Stimulated activated CD8-positive, alpha-beta memory T cell treated with anti-CD3 and anti-CD28 coated beads, Interleukin-2, amount 100 ng/mL, for 1 hour (primary cell): ENCODE measurements at regions not wholly inside any gene's neighbourhood (a gene's known extent, or its start where the extent isn't known, plus 50 kb on each side); places are given as distances from the start of the nearest gene placed in this dataset.
"Not testable (repeated sequence)": the region's sequence is repeated elsewhere in the genome, so short reads cannot be mapped to it uniquely, and the experiment has no call there.

Experiments used
- DNase-seq, 2 donors: peaks; one replicate each; pipeline ENCODE4 v3.0.0-alpha.2; 2020; ENCODE audit warnings: low read depth in 2 of 2

DNA sequence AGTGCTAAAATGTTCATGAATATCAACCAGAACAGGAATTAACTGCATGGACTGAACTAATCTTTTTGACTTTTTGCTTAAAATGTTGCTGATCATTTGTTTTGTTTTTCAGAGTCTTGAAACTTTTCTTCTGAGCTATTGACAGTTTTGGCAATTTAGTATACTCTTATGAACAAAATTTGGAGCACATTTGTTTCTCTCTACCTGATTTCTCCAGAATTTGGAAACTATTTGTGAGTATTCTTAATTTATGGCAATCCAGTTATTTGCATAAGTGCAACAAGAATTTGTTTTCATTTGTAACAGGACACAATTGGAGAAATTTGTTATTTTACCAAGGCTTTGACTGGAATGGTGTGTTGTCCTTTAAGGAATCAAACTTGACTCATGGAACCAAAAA, 107.4 kb downstream of the RTP4 start:
- not testable (repeated sequence) for DNase-seq

DNA sequence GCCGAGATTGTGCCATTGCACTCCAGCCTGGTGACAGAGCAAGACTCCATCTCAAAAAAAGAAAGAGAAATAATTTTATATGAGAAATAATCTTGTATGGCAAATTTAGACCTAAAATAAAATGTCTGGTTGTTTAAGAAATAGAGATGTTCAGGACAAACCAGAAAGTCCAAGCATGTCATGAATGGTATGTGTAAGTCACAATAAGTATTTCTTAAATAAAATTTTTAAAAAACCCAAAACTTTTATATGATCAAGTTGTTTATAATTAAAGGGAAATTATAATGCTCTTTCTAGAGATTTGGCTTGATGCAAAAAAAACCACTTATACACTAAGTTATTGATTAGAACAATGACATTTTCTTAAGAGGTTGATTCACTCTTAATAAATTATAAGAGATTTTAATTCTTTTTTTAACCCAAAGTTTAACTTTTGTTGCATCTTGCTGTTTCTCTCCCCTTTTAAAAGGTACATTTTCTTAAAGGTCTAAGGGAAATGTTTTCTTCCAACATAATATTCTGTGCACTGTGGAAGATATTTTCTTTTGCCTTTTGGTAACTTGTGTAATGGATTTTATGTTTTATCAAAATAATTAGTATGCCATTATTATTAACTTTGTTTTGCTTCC, 105.7 kb downstream of the RTP4 start:
- no peak for DNase-seq

DNA sequence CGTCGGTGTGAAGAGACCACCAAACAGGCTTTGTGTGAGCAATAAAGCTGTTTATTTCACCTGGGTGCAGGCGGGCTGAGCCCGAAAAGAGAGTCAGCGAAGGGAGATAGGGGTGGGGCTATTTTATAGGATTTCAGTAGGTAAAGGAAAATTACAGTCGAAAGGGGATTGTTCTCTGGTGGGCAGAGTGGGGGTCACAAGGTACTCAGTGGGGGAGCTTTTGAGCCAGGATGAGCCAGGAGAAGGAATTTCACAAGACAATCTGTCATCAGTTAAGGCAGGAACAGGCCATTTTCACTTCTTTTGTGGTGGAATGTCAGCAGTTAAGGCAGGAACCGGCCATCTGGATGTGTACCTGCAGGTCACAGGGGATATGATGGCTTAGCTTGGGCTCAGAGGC, 98.1 kb downstream of the RTP4 start:
- not testable (repeated sequence) for DNase-seq

DNA sequence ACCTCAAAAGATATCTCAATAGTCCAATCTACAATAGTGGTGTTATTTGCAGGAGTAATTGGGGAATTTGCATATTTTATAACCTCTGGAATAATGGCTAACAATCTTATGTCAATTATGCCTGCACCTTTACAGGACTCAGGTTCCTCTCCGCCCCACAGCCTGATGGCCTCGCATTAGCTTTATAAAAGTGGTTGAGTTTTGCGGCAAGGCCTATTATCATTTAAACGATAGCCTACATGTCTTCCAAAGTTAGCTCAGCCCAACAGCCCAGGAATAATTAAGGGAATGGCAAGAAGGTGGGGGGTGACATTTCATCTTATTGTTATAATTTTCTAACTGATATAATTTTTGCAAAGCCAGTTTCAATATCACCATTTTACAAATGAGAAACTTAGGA, 97.3 kb downstream of the RTP4 start:
- DNase-seq = no peak

DNA sequence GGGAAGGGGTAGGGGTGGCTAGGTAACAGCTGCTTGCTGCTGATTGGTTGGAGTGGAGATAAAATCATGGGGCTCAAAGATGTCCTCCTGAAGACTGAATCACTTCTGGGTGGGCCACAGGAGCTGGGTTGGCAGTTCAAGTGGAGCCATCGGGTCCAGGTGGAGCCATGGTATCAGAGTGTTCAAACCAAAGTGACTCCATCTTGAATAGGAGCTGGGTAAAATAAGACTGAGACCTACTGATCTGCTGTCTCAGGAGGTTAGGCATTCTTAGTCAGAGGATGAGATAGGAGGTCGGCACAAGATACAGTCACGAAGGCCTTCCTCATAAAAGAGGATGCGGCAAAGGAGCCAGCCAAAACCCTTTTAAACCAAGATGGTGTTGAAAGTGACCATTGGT, 96.5 kb downstream of the RTP4 start:
- DNase-seq = no peak

DNA sequence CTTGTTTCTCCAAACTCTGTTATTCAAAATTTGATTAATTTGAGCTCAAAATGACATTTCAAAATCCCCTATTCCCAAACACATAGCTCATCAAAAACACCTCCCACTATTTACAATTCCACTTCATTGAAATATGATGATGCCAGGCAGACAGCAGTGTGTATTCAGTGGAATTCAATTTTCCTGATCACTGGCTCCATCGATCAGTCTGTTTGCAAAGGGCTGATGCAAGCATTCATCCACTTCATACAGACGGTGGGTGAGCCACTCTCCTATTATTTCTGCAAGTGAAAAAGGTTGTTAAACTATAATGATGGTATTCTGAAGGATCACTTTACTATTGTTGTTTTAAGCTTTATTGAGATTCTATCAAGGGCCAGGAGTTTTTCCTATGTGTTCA, 90.7 kb downstream of the RTP4 start:
- no peak for DNase-seq

DNA sequence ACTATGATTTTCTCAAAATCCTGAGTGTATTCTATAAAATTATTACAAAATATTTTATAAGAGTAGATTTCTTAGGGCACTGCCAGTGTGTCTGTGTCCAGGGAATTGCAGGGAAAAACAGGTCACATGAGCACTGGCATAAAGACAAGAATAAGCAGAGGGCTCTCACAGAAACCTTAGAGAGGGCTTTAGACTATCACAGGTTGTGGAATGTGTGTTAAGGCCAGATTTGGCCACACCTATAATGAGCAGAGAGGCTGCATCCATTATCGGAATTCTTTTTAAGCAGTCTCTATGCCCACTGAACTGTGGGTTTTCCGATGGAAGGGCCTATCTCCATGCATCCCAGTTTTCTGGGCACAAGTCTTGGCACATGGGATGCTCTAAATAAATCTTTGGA, 90.2 kb downstream of the RTP4 start:
- no peak for DNase-seq

DNA sequence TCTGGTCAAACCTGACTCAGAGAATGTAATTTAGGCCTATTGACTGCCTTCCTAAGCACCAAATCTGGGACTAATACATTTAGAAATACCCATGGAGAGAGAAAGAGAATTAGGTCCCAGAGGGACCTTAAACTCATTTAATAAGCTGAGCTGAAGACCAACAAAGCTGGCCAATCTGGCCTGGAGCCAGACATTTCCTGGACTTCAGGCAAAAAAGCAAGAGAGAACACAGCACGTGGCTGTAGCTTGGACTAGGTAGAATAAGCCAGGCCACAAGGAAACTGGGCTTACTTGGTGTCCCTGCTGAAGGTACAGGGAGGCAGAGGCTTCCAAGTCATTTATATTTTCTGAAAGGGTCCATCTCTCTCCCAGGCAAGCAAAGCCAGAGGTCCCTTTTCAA, 88.1 kb downstream of the RTP4 start:
- no peak for DNase-seq

DNA sequence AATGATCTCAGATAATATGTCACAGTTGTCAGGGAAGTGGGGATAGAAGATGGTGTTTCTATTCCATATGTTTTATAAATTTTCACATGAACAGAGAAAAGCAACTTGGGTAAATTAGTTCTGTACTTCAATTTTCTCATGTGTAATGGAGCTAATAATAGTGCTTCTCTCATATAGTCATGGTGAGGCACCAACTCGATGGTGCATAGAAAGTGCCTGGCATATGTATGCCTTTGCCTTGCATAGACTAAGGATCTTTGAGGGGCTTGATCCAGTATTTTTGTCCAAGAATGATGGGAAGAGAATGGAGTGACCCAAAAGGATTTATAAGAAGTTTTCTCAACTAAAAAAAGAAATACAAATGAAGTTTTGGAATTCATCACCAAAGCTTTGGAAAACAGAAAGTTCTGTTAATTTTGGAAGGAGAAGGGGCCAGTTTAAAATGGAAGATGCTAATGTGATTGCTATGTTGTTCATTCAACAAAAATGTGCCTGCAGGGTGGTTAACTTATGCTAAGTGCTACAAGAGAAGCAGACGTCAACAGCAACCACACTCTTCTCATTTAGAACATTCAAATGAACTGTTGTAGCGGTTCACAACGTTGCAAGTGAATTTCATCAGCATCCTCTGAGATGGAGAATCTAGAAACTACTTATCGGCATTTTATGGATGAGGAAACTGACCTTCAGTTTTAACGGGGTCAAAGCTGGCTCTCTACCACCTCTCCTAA, 86.1 kb downstream of the RTP4 start:
- DNase-seq = no peak

DNA sequence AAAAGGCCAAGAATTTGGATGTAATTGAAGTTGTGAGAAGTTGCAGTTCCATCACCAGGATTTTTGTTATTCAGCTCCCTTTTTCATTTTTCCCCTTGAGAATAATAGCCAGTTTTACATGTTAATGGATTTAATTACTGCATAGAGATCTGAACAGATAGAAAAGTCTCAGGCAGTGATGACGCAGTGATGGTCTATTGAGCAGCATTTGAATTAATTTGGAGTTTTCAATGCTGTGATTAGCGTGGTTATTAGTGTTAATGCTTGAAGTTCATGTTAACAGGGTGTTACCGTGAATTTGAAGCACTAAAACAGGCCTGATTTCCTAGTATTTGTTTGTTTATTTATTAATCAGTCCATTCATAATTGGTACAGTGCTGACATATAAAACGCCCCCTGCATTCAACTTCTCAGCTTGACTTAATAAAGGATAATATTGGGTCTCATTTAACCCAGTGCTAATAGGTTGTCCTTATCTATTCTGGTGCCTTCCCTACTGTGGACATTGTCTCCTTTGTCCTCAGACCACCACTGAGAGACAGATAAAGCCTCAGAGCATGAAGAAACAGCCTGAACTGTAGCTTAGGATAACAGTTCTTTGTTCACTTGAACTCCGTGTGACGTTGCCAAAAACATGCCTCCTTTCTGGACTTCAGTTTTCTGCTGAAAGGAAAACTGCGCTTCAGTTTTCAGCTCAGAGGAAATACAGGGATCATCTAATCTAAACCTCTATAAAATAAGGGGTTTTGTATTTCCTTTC, 82.4 kb downstream of the RTP4 start:
- no peak for DNase-seq

DNA sequence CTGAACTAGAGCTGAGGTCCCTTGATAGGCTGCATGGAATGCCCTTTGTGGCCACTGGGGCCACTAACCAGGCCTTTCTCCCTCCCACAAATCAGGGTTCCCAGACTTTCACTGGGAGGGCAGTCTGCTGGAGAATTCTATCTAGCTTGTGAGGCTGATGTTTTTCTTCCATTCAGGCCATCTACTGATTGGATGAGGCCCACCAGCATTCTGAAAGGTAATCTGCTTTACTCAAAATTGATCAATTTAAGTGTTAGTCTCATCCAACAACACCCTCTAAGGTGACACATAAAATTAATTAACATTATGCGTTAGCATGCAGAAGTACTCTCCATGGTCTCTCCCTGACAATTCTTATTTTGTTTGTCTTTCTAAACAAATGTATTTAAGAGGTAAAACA, 80.5 kb downstream of the RTP4 start:
- DNase-seq = no peak

DNA sequence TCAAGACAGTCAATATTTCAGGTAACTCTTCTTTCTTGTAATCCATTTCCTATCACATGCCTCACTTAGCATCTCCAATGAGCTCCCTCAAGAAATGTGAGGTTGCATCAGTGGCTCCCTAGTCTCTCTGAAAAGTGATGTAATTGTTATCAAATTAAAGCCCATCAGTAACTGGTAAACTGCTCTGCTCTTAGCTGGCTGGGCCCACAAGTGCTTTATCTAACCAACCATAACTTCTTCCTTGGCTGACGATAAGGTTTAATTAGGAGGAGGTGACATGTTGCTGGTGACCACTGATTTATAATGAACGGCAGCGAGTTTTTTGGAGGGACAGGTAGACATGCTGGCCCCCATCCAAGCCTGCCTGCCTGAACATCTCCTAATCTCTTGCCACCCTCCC, 79.6 kb downstream of the RTP4 start:
- no peak for DNase-seq

DNA sequence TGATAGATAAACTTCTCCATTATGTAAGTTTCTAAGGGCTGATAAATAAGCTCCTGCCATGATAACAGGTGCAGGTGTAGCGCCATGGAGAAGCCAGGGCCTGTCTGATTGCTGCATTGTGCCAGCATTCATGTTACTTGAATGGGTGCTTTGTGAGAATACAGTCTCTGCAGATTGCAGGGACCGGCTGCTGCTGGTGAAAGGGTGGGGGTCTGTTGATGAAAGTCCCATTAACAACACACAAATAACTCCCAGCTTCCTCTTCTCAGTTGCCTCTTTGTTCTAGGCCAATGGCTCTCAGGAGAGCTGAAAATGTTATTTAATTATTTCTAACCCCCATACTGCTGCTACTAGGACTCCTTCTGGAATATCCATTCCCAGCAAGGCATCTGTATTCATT, 77.2 kb downstream of the RTP4 start:
- DNase-seq = no peak

DNA sequence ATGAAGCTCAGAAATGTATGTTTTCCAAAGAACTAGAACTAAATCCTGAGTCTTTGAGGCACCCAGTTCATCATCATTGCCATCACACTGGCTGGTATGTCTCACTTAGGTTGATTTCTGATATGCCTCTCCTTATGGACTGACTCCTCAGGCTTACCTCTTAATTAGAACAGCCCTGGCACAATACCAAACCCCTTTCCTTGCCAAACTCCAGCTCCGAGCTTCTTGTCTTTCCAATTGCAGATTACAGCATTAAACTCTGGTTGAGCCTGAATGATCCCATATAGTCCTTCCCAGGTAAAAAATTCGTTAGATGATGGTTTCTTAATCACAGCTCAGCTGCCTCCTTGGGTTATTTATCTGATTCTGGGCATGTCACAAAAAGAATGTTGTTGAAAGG, 66.3 kb downstream of the RTP4 start:
- no peak for DNase-seq

DNA sequence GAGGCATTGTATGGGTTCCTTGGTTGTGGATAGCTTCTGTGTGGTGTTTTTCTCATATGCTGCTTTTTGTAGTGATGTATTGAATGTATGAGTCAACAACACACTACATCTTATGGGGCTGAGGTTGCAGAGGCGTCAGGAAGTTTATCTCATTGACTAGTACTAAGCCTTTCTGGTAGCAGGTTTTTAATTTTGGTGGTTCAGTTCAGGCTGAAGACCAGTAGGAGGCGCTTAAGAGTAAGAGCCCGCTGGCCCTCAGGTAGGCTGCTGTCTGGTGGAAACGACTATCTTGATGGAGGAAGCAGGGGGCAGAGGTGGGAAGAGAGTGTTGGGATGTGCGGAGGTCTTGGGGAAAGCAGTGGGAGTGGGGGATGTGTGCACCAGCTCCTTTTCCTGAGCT, 62.4 kb downstream of the RTP4 start:
- DNase-seq = no peak
